ENCODE measurements at regions not wholly inside any gene's neighbourhood (a gene's known extent, or its start where the extent isn't known, plus 50 kb on each side); places are given as distances from the start of the nearest gene placed in this dataset.
"Not testable (repeated sequence)": the region's sequence is repeated elsewhere in the genome, so short reads cannot be mapped to it uniquely, and the experiment has no call there.

DNA sequence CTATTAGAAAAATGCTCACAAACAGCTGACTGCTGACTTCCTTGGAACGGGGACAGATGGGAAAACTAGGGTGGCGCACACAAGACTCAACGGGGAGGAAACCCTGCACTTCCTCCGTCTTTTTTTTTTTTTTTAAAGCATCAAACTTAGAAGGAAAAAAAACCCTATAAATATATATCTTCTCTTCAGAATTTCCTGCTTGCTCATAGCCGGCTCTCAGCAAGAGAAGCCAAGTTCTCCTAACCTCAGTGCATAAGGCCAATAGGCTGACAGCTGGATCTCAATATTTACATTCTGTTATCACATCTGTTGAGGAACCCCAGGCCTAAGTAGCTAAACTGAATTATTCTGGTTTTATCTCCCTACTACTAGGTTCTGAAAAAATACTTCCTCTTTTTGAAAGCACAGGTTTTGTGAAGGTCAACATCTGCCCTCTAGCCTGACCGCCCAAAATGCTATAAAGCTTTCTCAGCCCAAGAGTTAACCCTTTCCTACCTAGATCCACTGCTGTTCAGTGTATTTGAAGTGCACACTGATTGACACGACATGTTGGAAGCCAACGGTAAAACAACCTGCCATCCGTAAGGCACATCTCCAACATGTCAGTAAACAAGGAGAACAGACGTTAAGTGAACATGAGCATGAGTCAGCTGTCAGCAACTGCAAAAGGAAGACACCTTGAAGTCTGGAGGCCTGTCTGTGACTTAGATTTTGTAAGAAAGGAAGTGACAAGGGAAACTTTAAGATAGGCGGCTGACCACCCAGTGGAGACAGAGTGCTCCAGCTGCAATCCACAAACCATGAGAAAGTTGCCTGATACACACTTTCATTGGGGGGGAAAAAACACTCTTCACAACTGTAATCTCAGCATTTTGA is 83.8 kb downstream of the EBLN1 start:
- no peak overlapping the region for H3K27ac ChIP-seq
- TF ChIP-seq CTCF (IDR thresholded peaks at IDR 0.05) (no peak), ZFX (IDR thresholded peaks at IDR 0.05; ENCODE audit: borderline replicate concordance) (no peak)

DNA sequence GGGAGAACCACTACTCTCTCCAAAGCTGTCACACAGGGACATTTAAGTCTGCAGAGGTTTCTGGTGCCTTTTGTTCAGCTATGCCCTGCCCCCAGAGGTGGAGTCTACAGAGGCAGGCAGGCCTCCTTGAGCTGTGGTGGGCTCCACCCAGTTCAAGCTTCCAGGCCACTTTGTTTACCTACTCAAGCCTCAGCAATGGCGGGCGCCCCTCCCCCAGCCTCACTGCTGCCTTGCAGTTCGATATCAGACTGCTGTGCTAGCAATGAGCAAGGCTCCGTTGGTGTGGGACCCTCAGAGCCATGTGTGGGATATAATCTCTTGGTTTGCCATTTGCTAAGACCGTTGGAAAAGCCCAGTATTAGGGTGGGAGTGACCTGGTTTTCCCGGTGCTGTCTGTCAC is 87.0 kb downstream of the EBLN1 start:
- not testable (repeated sequence) for H3K27ac ChIP-seq

DNA sequence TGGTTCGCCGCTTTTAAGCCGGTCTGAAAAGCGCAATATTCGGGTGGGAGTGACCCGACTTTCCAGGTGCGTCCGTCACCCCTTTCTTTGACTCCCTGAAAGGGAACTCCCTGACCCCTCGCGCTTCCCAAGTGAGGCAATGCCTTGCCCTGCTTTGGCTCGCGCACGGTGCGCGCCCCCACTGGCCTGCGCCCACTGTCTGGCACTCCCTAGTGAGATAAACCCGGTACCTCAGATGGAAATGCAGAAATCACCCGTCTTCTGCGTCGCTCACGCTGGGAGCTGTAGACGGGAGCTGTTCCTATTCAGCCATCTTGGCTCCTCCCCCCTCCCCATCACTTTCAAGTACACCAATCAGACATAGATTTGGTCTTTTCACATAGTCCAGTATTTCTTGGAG is 88.2 kb downstream of the EBLN1 start:
- H3K27ac ChIP-seq = not testable (repeated sequence)

DNA sequence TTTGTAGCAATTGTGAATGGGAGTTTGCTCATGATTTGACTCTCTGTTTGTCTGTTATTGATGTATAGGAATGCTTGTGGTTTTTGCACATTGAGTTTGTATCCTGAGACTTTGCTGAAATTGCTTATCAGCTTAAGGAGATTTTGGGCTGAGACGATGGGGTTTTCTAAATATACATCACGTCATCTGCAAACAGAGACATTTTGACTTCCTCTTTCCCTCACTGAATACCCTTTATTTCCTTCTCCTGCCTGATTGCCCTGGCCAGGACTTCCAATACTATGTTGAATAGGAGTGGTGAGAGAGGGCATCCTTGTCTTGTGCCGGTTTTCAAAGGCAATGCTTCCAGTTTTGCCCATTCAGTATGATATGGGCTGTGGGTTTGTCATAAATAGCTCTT is 96.6 kb downstream of the EBLN1 start:
- not testable (repeated sequence) for H3K27ac ChIP-seq

- H3K27ac ChIP-seq = not testable (repeated sequence)
These were observed 97.7 kb downstream of the EBLN1 start for GRCh38 chr10:22120072-22120471.

GRCh38 chr10:22119575-22119974 is 98.2 kb downstream of the EBLN1 start:
- not testable (repeated sequence) for H3K27ac ChIP-seq

- TF ChIP-seq CTCF (IDR thresholded peaks at IDR 0.05) (no peak), ZFX (IDR thresholded peaks at IDR 0.05; ENCODE audit: borderline replicate concordance) (no peak)
- H3K27ac ChIP-seq = no peak overlapping the region
These were observed 106.1 kb downstream of the EBLN1 start for GRCh38 chr10:22111705-22112104.

DNA sequence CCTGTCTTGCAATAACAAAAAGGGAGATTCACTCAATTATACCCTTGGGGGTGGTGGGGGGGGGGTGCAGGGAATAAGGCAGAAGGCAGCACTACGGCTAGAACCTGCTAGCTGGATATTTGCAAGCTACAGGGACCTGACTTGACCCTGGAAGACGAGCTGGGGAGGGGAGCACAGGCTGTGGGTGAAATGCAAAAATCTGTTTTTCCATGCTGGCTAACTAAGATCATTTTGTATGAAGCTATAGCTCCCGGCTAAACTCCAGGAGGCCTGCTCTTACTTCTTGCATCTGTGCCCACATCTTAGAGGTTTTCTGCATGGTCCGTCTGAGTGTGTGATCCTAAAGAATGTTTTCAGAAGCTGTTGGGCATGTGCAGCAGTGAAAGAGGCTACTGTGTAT is 106.6 kb downstream of the EBLN1 start:
- H3K27ac ChIP-seq = no peak overlapping the region
- TF ChIP-seq ZFX (IDR thresholded peaks at IDR 0.05; ENCODE audit: borderline replicate concordance) = no peak
- TF ChIP-seq CTCF (IDR thresholded peaks at IDR 0.05) = no peak

DNA sequence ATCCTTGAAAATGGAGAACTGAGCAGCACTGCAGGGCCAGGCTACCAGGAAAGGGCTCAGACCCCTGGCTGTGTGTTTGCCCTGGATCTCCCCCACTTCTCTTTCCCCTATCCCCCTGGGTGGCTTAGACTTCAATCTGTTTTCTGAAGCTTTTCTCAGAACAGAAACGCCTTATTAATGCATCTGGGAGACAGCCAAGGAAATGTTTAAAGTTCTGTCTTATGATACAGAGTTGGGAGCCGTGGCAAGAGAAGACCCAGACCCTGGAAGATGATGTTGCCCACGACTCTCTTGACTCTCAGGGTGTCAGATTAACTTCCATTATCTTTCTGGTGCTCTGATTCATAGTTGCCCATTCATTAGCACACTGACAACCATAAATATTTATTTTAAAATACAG is 107.1 kb downstream of the EBLN1 start:
- TF ChIP-seq ZFX (IDR thresholded peaks at IDR 0.05; ENCODE audit: borderline replicate concordance) = no peak
- TF ChIP-seq CTCF (IDR thresholded peaks at IDR 0.05) = no peak
- no peak overlapping the region for H3K27ac ChIP-seq

GRCh38 chr10:22105270-22105669 is 101.7 kb upstream of the DNAJC1 start:
- no peak for TF ChIP-seq CTCF (IDR thresholded peaks at IDR 0.05)
- no peak for TF ChIP-seq ZFX (IDR thresholded peaks at IDR 0.05; ENCODE audit: borderline replicate concordance)
- H3K27ac ChIP-seq = no peak overlapping the region
